Kidney (tissue), 13 donors: ENCODE measurements at regions not wholly inside any gene's neighbourhood (a gene's known extent, or its start where the extent isn't known, plus 50 kb on each side); places are given as distances from the start of the nearest gene placed in this dataset.
A peak's percentile ranks its signal among the peaks of the same experiment; 100 is the strongest.

Source experiments
- DNase-seq, 5 donors: peaks; one replicate each; pipeline ENCODE4 v3.0.0-alpha.2; 2013 to 2020
- FAIRE-seq: peaks from 2 replicates; lab custom pipeline; 2012; peaks lifted over from hg19 to GRCh38; lab: Jason Lieb, UNC
- H3K27ac ChIP-seq, 2 donors: one replicate each; pipeline ENCODE4 v1.7.0; 2013; ENCODE audit warnings: low read depth in 2 of 2, low read length in 2 of 2, inconsistent platforms in 1 of 2
- H3K27me3 ChIP-seq: one replicate; pipeline ENCODE4 v1.7.1; 2013; ENCODE audit warnings: low read length, inconsistent platforms; ENCODE audit not compliant: control insufficient read depth, insufficient read depth
- H3K36me3 ChIP-seq, 3 donors: one replicate each; pipeline versions ENCODE4 v1.7.0 to v1.7.1; 2013; ENCODE audit warnings: low read length in 3 of 3, control low read depth in 1 of 3, inconsistent platforms in 1 of 3; ENCODE audit not compliant: insufficient read depth in 3 of 3, control insufficient read depth in 2 of 3
- H3K4me1 ChIP-seq, 3 donors: one replicate each; pipeline versions ENCODE4 v1.7.0 to v1.7.1; 2013; ENCODE audit warnings: low read length in 3 of 3, inconsistent platforms in 1 of 3, low read depth in 1 of 3; ENCODE audit not compliant: control insufficient read depth in 2 of 3, insufficient read depth in 2 of 3
- H3K4me3 ChIP-seq, 3 donors: one replicate each; pipeline versions ENCODE4 v1.7.0 to v1.8.1; 2013; ENCODE audit warnings: low read length in 3 of 3, control low read depth in 1 of 3, inconsistent platforms in 1 of 3
- H3K9ac ChIP-seq, 3 donors: one replicate each; pipeline versions ENCODE4 v1.7.0 to v1.7.1; 2013; ENCODE audit warnings: low read length in 3 of 3, control low read depth in 1 of 3, inconsistent platforms in 1 of 3
- H3K9me3 ChIP-seq, 3 donors: one replicate each; pipeline versions ENCODE4 v1.7.0 to v1.7.1; 2013; ENCODE audit warnings: low read length in 3 of 3, control low read depth in 1 of 3, inconsistent platforms in 1 of 3; ENCODE audit not compliant: control insufficient read depth in 2 of 3, insufficient read depth in 1 of 3
- CTCF ChIP-seq: IDR thresholded peaks from 3 replicates; pipeline ENCODE4 v1.5.1; 2012; ENCODE audit warnings: mild to moderate bottlenecking, moderate library complexity, borderline replicate concordance; ENCODE audit not compliant: insufficient read depth; ENCODE audit errors: extremely low read depth
- intact Hi-C: fragments of 100-400 bp; cut with DNase I; formaldehyde crosslinking; loops from one replicate; pipeline ENCODE4 v1.11.1; 2022
- donor health status: control.
- donor health status: control.
- donor health status: control.
- donor health status: control.
- donor health status: control.
- donor health status: DM: yes; HTN: yes; CAD: no.
- donor health status: Normal renal cell carcinoma (clear cell type).

GRCh38 chr9:25990376-25990775, 312.1 kb upstream of the TUSC1 start:
- H3K36me3 ChIP-seq = no peaks in the 10 kb centered on the region
- no peak overlapping the region for H3K4me3 ChIP-seq
- no peak for FAIRE-seq
- peaks cover 0 to 5% (median 0%) of the 10 kb centered on the region in 3 donors for H3K9me3 ChIP-seq
- H3K4me1 ChIP-seq = no peaks in the 10 kb centered on the region
- TF ChIP-seq CTCF = no peak
- no peak overlapping the region for H3K9ac ChIP-seq
- no peak for DNase-seq
- no peak overlapping the region for H3K27ac ChIP-seq
- no peaks in the 10 kb centered on the region for H3K27me3 ChIP-seq
- intact Hi-C loops = no loop called here

GRCh38 chr9:25975667-25976066, 297.4 kb upstream of the TUSC1 start:
- intact Hi-C loops = no loop called here
- Histone ChIP-seq H3K27me3 (no peaks in the 10 kb centered on the region), H3K27ac (no peak overlapping the region), H3K4me3 (no peak overlapping the region), H3K4me1 (no peaks in the 10 kb centered on the region), H3K36me3 (no peaks in the 10 kb centered on the region), H3K9me3 (peaks cover 0 to 6% (median 0%) of the 10 kb centered on the region in 3 donors), H3K9ac (no peak overlapping the region)
- no peak for FAIRE-seq
- TF ChIP-seq CTCF = no peak
- no peak for DNase-seq

- Histone ChIP-seq H3K4me3 (no peak overlapping the region), H3K4me1 (no peaks in the 10 kb centered on the region), H3K27ac (no peak overlapping the region), H3K27me3 (no peaks in the 10 kb centered on the region), H3K36me3 (no peaks in the 10 kb centered on the region), H3K9me3 (peaks cover 0 to 6% (median 0%) of the 10 kb centered on the region in 3 donors), H3K9ac (no peak overlapping the region)
- TF ChIP-seq CTCF = peak; percentile 10
- peak in 4 of 5 donors; percentile 16 to 61 (median 43) for DNase-seq
- no peak for FAIRE-seq
- intact Hi-C loops = no loop called here
These were observed 286.0 kb upstream of the TUSC1 start for GRCh38 chr9:25964239-25964638.

GRCh38 chr9:25960178-25960577, 281.9 kb upstream of the TUSC1 start:
- Histone ChIP-seq H3K36me3 (no peaks in the 10 kb centered on the region), H3K27ac (no peak overlapping the region), H3K4me3 (no peak overlapping the region), H3K4me1 (no peaks in the 10 kb centered on the region), H3K9ac (no peak overlapping the region), H3K27me3 (no peaks in the 10 kb centered on the region), H3K9me3 (peaks cover 0 to 6% (median 0%) of the 10 kb centered on the region in 3 donors)
- FAIRE-seq (no peak), DNase-seq (no peak)
- intact Hi-C loops = no loop called here
- TF ChIP-seq CTCF = no peak
